WTC11 (cell line): ENCODE measurements at regions not wholly inside any gene's neighbourhood (a gene's known extent, or its start where the extent isn't known, plus 50 kb on each side); places are given as distances from the start of the nearest gene placed in this dataset.
"Not testable (repeated sequence)": the region's sequence is repeated elsewhere in the genome, so short reads cannot be mapped to it uniquely, and the experiment has no call there.

Experiments
- ATF2 ChIP-seq: sonication (generic); formaldehyde crosslinking; IDR thresholded peaks from 2 replicates; pipeline ENCODE4 v1.8.1; 2022; ENCODE audit warnings: low read depth, missing genetic modification reagents, borderline replicate concordance
- CREM ChIP-seq: sonication (generic); formaldehyde crosslinking; IDR thresholded peaks from 2 replicates; pipeline ENCODE4 v1.8.1; 2022; ENCODE audit warnings: mild to moderate bottlenecking, missing genetic modification reagents, moderate library complexity
- CTCF ChIP-seq: fragments of 200-600 bp; IDR thresholded peaks from 2 replicates; pipeline ENCODE4 v1.8.0; 2022; ENCODE audit warnings: antibody characterized with exemption
- GABPB1 ChIP-seq: sonication (generic); formaldehyde crosslinking; IDR thresholded peaks from 2 replicates; pipeline ENCODE4 v1.8.1; 2023; ENCODE audit warnings: mild to moderate bottlenecking, missing genetic modification reagents
- HMGA2 ChIP-seq: fragments of 250-450 bp; sonication (Bioruptor Pico); IDR thresholded peaks from 2 replicates; pipeline ENCODE4 v1.4.0; 2021; ENCODE audit warnings: mild to moderate bottlenecking, moderate library complexity
- IRF2 ChIP-seq: sonication (generic); formaldehyde crosslinking; IDR thresholded peaks from 2 replicates; pipeline ENCODE4 v1.8.0; 2022; ENCODE audit warnings: low read depth, missing genetic modification reagents, borderline replicate concordance
- NFYB ChIP-seq: sonication (generic); formaldehyde crosslinking; conservative IDR thresholded peaks from 2 replicates; pipeline ENCODE4 v1.8.0; 2022; ENCODE audit warnings: low read depth, missing genetic modification reagents
- SMAD3 ChIP-seq: sonication (generic); formaldehyde crosslinking; IDR thresholded peaks from 2 replicates; pipeline ENCODE4 v1.8.0; 2022; ENCODE audit warnings: missing genetic modification reagents, mild to moderate bottlenecking, borderline replicate concordance
- ZNF138 ChIP-seq: sonication (generic); formaldehyde crosslinking; conservative IDR thresholded peaks from 2 replicates; pipeline ENCODE4 v1.8.1; 2022; ENCODE audit warnings: mild to moderate bottlenecking, moderate library complexity, missing genetic modification reagents

GRCh38 chr7:16255952-16256351, 165.4 kb downstream of the CRPPA start:
- TF ChIP-seq CREM (CRISPR knock-in tag); CTCF; HMGA2 (CRISPR knock-in tag); ATF2; NFYB (CRISPR knock-in tag); ZNF138 (CRISPR knock-in tag); IRF2 (CRISPR knock-in tag); GABPB1 (CRISPR knock-in tag); SMAD3 (CRISPR knock-in tag): not testable (repeated sequence)
